GM19324 (cell line): ENCODE measurements at regions not wholly inside any gene's neighbourhood (a gene's known extent, or its start where the extent isn't known, plus 50 kb on each side); places are given as distances from the start of the nearest gene placed in this dataset.

Experiments
- ATAC-seq: cut with Tn5 transposase; IDR thresholded peaks from one replicate; pipeline ENCODE4 v1.9.1; 2021; ENCODE audit warnings: mild to moderate bottlenecking, moderate library complexity; ENCODE audit not compliant: unreplicated experiment, low FRiP score

DNA sequence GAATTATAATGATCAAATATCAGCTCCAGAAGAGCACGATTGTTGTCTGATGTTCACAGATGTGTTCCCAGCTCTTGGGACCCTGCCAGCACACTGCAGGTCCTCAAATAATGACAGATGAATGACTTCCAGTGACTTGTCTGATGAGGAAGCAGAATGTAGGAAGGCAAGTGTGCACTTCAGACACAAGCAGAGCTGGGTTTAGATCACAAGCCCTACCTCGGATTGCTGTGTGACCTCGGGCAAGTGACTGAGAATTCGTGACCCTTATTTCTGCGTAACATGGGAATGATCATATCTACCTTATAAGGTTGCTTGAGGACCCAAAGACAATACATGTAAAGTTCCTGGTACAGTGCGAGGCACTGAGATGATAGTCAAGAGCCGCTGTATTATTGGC is 182.2 kb downstream of the ABCC12 start:
- no peak for ATAC-seq

DNA sequence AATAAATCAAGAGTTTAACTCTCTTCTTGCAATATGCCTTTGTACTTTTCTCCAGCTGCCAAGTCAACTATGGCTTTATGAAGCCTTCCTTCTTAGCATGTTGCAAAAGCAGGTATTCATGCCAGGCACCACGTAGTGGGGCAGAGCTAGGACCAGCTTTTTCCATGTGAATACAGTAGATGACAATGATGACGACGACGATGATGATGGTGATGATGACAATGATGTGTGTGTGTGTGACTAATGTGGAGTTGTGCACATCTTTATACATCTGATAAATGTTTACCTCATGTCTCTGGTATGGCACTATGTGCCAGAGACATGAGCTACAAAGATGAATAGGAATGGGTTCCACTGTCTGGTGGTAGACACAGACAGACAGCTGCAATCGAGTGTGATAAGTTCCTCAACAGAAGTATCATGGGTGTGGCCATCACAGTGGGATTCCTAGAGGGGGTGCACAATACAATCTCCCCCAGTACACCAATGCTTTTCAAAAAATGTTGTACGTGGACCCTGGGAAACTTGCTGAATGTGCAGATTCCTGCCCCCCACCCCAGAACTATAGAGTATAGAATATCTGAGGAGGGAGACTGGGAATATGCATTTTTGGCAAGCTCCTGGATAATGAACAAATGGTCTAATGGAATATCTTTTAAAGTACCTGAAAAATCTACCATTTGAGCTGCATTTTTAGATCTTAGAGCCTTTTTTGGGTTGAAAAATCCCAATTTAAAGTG is 183.4 kb downstream of the ABCC12 start:
- no peak for ATAC-seq

DNA sequence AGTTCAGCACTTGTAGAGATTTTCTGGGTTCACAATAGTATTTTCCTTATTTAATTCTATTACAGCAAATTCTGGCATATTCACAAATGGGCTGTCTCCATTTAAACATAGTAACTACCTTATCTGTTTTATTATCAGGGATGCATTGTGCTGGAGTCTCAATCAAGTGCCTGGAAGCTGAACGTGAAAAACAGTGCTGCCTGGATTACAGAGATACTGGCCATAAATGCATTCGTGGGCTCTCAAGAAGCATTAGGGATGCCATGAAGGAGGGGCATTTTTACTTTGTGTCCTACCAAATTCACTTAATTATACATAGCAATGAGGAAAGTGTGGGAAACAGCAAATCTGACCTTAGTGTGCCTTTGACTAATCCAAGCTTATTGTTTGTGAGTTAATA is 184.6 kb downstream of the ABCC12 start:
- ATAC-seq = no peak

- ATAC-seq = no peak
Measured at GRCh38 chr16:47970291-47970931, 185.4 kb downstream of the ABCC12 start.

GRCh38 chr16:47967374-47967773 is 188.4 kb downstream of the ABCC12 start:
- ATAC-seq = no peak

DNA sequence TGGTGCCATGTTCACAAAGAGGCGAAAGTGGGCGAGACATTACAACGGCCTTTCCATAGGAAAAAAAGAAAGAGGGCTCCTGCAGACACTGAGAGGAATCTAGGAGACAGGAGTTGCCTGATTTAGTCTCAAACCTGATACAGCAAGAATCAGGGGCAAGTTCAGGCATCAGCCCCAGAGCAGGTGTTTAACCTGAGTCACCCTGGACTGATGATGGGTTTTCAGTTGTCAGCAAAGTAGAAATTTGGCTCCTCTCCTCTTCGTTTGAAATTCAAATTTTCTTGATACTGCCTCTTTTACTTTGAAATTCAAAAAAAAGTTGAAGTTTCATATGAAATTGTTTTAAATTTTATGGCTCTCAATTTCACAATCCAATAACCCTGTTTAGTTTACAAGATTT is 189.5 kb downstream of the ABCC12 start:
- ATAC-seq = no peak

- no peak for ATAC-seq
Measured at GRCh38 chr16:47965439-47965838, 190.4 kb downstream of the ABCC12 start.

DNA sequence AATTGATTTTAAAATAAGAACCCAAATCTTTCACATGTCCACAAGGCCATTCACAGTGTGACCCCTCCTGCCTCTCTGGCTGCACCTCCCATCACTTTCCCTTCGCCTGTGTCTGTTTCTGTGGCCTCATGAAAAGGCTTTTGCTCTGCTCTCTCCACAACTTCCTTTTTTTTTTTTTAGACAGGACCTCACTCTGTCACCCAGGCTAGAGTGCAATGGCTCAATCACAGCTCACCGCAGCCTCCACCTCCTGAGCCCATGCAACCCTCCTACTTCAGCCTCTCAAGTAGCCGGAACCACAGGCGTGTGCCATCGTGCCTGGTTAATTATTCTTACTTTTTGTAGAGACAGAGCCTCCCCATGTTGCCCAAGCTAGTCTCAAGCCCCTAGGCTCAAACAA is 197.1 kb downstream of the ABCC12 start:
- ATAC-seq = no peak

- ATAC-seq = no peak
Measured at GRCh38 chr16:47956916-47957315, 198.9 kb downstream of the ABCC12 start.

- no peak for ATAC-seq
Measured at GRCh38 chr16:47949714-47950113, 206.1 kb downstream of the ABCC12 start.

GRCh38 chr16:47949276-47949675 is 206.5 kb downstream of the ABCC12 start:
- ATAC-seq = no peak

DNA sequence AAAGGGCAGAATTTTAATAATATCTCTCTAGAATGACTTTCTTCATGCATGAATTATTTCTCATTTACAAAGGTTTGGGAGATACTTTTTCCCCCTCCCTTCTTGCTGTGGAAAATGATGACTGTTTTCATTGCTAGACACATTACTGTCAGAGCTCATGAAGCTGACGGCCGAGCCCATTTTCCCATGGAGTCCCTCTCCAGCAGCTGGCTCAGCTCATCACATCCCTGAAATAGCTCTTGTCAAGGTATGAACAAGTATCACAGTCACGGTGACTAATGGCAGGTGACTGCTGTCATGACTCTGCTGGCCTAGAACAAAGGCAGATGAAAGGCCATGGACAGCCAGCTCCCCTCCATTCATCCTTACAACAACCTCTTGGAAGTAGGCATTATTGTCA is 208.1 kb downstream of the ABCC12 start:
- no peak for ATAC-seq

DNA sequence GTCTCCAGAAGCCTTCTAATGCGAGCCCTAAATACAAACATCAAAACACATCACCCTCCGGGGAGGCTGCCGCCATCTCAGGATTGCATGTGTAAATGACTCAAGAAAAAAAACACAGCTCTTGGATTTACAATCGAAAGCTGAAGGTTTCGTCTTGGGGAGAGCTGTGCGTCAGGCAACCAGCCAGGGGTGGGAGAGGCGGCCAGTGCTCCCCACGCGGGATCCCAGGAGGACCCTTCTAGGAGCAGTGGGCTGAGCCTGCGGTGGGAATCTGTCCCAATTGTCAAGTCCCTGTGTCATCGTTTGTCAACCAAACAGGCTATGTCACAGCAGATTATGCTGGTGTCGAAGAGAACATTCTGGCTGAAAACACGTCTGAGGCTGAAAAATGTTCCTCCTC is 209.7 kb downstream of the ABCC12 start:
- no peak for ATAC-seq

DNA sequence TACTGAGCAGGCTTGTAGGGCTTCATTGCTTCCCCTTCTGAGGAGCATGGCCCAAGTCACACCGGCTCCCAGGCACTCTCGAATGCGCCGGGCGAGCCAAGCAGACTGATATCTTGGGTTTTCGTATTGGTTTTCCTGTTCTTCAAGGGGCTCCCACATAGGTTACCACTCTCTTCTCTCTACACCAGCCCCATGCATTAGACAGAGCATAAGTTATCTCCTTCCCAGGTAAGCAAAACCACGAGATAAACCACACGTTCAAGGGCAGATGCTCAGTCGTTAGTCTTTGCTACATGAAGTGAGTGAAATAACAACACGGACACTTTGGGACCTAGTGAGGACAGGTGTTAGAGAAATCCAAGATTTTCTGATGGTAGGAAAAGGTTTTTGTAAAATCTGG is 211.2 kb downstream of the ABCC12 start:
- ATAC-seq = no peak

GRCh38 chr16:47943235-47943634 is 212.6 kb downstream of the ABCC12 start:
- no peak for ATAC-seq

- ATAC-seq = no peak
Measured at GRCh38 chr16:47940466-47940865, 215.3 kb downstream of the ABCC12 start.

DNA sequence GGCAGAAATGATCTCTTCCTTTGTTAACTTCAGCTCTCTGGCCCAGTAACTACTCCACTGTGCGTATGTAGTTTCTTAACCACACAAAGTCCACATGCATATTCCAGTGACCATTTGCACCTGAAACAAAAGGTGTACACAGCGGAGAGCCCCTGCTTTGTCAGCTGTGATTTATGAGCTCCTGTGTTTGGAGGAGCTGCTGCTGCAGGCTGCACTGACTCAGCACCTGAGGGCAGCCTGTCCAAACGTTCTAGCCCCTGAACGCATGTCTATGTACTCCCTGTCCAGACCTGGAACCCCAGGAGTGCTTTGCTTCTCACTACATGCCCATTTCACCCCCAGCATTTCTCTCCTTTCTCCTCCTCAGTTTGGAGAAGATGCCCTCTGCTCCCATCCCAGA is 216.1 kb downstream of the ABCC12 start:
- ATAC-seq = no peak

- no peak for ATAC-seq
Measured at GRCh38 chr16:47938272-47938671, 217.5 kb downstream of the ABCC12 start.

GRCh38 chr16:47928008-47928407 is 227.8 kb downstream of the ABCC12 start:
- ATAC-seq = no peak

- ATAC-seq = no peak
Measured at GRCh38 chr16:47927330-47927729, 228.5 kb downstream of the ABCC12 start.

DNA sequence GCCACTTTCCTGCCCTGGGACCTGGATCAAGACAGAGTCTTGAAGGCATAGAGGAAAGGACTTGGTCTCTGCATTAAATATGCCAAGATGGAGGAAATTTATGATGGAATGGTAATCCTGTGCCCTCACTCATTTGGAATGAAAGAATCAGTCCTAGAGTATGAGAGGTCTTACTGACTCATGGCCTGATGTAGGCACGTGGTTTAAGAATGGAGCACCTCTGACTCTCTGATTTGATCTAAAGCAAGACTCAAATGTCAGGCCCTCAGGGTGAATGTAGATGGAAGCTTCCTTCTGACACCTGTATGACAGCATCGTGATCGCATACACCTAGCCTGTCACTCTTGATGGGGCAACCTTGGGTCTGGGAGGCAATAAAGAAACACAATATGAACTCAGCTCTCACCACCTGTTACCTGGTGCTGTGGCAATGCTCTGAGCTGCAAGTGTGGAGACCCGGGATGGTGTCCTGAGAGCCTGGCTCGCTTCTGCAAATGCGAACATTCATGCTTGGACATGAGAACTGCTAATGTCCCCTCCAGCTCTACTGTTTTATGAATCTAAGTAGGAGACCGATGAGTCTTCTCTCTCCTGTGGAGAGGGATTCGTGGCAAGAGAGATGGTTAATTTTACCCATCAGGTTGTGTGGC is 229.9 kb downstream of the ABCC12 start:
- ATAC-seq = no peak

DNA sequence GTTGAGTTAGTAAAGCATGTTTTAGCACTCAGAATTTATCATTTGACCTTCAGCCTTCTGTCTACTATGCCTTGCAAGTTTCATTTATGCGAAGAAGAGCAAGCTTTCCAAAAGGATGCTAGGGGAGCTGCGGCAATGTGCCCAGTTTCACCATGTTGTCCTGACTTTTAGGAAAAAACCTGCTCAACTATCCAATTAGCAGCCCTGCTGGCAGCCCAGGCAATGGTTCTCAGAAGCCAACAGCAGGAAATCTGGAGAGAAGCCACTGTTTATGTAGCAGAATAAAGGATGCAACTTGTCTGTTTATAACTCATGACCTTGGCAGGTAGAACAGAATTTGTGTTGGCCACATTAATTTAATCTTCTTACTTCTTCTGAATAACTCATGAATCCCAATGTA is 230.8 kb downstream of the ABCC12 start:
- ATAC-seq = no peak
